ENCODE measurements at regions not wholly inside any gene's neighbourhood (a gene's known extent, or its start where the extent isn't known, plus 50 kb on each side); places are given as distances from the start of the nearest gene placed in this dataset.

DNA sequence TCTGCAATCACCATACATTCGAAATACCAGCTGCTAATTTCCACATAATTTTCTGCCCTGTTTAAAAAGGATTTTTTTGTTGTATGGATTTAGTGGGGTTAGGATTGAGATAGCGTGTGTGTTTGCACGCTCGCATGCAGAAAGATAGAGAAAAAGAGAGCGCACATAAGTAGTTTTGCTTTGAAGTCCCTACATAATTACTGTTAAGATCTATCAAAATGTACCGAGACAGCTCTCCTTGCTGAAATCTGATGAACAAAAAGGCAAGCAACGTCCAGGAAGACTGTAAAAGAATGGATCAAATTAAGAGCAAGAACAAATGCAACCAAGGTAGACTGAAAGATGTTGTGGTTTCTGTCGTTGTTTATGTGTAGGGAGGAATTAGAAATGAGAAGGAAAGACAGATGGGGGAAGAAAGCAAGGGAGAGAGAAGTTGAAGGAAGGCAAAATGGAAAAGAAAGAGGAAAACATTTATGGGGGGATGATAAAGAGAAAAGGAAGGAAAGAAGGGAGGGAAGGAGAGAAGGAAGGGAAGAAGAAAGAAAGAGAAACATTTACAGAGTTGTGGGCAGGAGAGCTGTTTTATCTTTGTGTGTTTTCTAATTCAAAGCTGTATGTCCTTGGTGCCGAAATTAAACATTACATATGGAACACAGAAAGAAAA lies 522.3 kb downstream of the MED13L start:
- no peak for FAIRE-seq
- no peak for DNase-seq (ENCODE audit: insufficient read length, low spot score)
- TF ChIP-seq POLR2A (IDR thresholded peaks at IDR 0.05; ENCODE audit: low read depth, low read length), result no peak

GRCh38 chr12:115752913-115753726 lies 524.4 kb downstream of the MED13L start:
- TF ChIP-seq POLR2A (IDR thresholded peaks at IDR 0.05; ENCODE audit: low read depth, low read length), result no peak
- peak; percentile 89 for FAIRE-seq
- peak; percentile 10 for DNase-seq (ENCODE audit: insufficient read length, low spot score)

DNA sequence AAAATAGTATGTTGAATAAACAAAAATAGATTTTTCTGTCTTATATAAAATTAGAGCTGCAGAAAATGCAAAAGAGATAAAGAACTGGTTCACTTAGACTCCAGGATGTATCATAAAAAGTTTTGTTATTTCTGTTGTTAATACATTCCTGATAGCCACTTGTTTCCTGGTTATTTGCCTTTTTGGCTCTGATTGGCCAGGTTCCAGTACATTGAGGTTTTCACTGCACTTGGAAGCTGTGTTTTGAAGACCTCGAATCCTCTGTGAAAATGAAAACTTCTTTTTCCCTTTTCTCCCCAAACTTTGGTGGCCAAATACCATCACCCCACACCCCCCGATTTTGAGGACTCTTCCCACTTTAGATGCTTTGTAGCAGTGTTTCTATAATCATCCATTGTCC lies 525.3 kb downstream of the MED13L start:
- TF ChIP-seq POLR2A (IDR thresholded peaks at IDR 0.05; ENCODE audit: low read depth, low read length), result no peak
- DNase-seq (ENCODE audit: insufficient read length, low spot score), result no peak
- FAIRE-seq, result no peak

- DNase-seq (ENCODE audit: insufficient read length, low spot score) (no peak), FAIRE-seq (no peak)
- TF ChIP-seq POLR2A (IDR thresholded peaks at IDR 0.05; ENCODE audit: low read depth, low read length), result no peak
Observed at GRCh38 chr12:115750340-115750739, 527.2 kb downstream of the MED13L start.

GRCh38 chr12:115749071-115749841 lies 528.2 kb downstream of the MED13L start:
- no peak for TF ChIP-seq POLR2A (IDR thresholded peaks at IDR 0.05; ENCODE audit: low read depth, low read length)
- no peak for FAIRE-seq
- DNase-seq (ENCODE audit: insufficient read length, low spot score), result no peak

DNA sequence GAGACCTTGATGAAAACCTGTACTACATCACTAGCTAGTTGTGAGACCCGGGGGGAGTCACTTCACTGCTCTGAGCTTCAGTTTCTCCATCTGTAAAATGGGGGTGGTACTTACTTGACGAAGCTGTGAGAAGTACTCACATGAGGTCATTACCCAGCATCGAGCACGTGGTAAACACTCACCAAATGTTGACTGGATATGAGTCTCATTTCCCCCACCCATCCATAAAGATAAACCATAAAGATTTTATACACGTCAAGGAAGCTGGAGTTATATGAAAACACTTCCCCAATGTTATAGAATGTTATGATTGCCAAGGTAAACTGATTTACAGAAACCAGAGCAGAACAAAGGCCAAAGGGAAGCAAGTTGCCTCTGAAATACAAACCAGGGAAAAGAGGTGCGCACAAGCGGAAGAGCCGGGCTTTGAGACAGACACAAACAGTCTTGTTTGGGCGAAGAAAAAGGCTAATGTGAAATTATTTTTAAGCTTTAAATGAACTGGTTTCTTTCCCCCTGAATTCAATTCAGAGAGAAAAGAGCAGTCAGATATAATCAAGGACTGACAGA lies 536.8 kb downstream of the MED13L start:
- TF ChIP-seq POLR2A (IDR thresholded peaks at IDR 0.05; ENCODE audit: low read depth, low read length), result no peak
- FAIRE-seq (no peak), DNase-seq (ENCODE audit: insufficient read length, low spot score) (no peak)

DNA sequence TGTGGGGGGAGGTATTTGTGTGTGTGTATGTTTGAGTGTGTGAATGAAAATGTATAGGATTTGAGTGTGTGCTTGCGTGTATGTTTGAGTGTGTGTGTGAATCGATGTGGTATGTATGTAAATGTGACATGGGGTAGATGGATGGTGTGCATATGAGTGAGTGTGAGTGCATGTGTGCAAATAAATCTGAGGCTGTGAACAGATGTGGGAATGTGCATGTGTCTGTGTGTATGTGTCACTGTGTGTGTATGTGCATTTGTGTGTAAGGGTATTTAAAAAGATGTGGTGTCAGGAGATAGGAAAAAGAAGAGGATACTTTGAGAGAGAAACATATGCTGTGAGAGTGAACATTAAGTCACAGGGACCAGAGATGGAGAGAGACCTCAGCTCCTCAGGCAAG lies 539.6 kb downstream of the MED13L start:
- TF ChIP-seq POLR2A (IDR thresholded peaks at IDR 0.05; ENCODE audit: low read depth, low read length), result no peak
- no peak for DNase-seq (ENCODE audit: insufficient read length, low spot score)
- FAIRE-seq, result no peak

DNA sequence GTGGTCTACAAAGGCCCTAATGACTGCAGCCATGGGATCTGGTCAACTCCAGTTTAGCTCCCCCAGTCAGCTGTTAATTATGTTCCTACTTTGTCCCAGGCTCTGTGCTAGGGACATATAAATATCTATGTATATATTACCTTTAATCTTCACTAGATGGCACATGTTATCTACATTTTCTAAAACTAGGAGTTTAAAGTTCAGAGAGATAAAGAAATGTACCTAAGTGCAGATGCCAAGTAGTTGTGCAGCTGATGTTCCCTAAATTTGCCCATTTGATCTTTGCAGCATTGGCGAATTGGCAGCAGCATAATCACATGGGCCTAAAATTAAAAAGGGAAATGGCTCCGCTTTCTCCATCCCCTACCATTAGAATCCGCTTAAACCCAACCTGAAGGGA lies 541.1 kb downstream of the MED13L start:
- no peak for FAIRE-seq
- TF ChIP-seq POLR2A (IDR thresholded peaks at IDR 0.05; ENCODE audit: low read depth, low read length), result no peak
- no peak for DNase-seq (ENCODE audit: insufficient read length, low spot score)

DNA sequence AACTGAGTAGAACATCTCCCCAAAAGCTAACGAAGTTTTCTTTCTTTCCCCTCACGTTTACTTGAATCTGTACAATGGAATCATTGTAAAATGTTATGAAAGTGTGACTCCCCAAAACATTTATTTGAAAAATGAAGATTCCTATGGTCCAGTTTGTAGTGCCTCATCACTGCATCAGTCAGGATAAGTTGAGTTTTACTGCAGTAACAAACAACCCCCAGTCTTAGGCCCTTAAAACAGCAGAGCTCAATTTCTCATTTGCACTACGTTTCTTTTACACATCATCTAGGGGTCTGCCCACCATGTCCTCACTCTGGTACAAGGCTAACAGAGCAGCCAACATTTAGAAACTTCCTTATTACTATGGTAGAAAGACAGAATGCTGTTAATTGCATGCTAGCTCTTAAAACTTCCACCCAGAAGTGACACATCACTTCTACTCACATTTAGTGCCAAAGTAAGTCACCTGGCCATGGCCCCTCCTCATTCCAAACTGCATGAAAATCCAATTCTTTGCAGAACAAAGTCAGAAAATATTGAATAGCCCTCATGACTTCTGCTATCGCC lies 546.4 kb downstream of the MED13L start:
- no peak for TF ChIP-seq POLR2A (IDR thresholded peaks at IDR 0.05; ENCODE audit: low read depth, low read length)
- no peak for DNase-seq (ENCODE audit: insufficient read length, low spot score)
- no peak for FAIRE-seq

GRCh38 chr12:115726691-115727090 lies 550.8 kb downstream of the MED13L start:
- FAIRE-seq (no peak), DNase-seq (ENCODE audit: insufficient read length, low spot score) (no peak)
- TF ChIP-seq POLR2A (IDR thresholded peaks at IDR 0.05; ENCODE audit: low read depth, low read length), result no peak

DNA sequence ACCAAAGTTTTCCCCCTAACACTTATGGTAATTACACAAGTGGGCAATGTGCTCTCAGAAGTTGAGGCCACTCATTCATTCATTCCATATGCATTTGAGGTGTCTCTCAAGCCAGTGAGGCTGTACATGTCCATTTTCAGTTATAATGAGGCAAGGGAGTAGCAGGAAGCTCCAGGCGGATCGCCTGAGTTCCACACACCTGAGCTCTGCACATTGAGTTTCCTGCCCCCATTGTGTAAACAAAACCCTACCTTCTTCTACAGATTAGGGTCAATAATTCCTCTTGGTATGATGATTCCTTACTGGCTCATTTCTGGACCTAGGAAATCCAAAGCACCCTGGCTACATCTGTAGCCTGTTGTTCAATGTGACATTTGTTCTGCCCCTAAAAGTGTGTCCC lies 555.3 kb downstream of the MED13L start:
- no peak for FAIRE-seq
- no peak for DNase-seq (ENCODE audit: insufficient read length, low spot score)

GRCh38 chr12:115716551-115716950 lies 560.9 kb downstream of the MED13L start:
- no peak for FAIRE-seq

More for the DNA sequence above, 555.3 kb downstream of the MED13L start:
- no peak for TF ChIP-seq POLR2A (IDR thresholded peaks at IDR 0.05; ENCODE audit: low read depth, low read length)

GRCh38 chr12:115712676-115713075 lies 564.8 kb downstream of the MED13L start:
- TF ChIP-seq POLR2A (IDR thresholded peaks at IDR 0.05; ENCODE audit: low read depth, low read length), result no peak
- no peak for FAIRE-seq
- DNase-seq (ENCODE audit: insufficient read length, low spot score), result no peak

More at GRCh38 chr12:115716551-115716950, 560.9 kb downstream of the MED13L start:
- no peak for DNase-seq (ENCODE audit: insufficient read length, low spot score)
- no peak for TF ChIP-seq POLR2A (IDR thresholded peaks at IDR 0.05; ENCODE audit: low read depth, low read length)

Data from H54 (cell line).